Sigmoid colon (tissue), 6 donors: ENCODE measurements at regions not wholly inside any gene's neighbourhood (a gene's known extent, or its start where the extent isn't known, plus 50 kb on each side); places are given as distances from the start of the nearest gene placed in this dataset.

Experiments
- DNase-seq: peaks from one replicate; pipeline ENCODE4 v3.0.0-alpha.2; 2019
- H3K27ac ChIP-seq, 4 donors: fragments of 200-600 bp; sonication (generic); one replicate each; pipeline ENCODE4 v1.5.1; 2016 to 2019; ENCODE audit warnings: mild to moderate bottlenecking in 1 of 4
- H3K27me3 ChIP-seq, 3 donors: fragments of 200-600 bp; sonication (generic); one replicate each; pipeline ENCODE4 v1.5.1; 2019; ENCODE audit warnings: mild to moderate bottlenecking in 1 of 3
- H3K36me3 ChIP-seq, 4 donors: fragments of 200-600 bp; sonication (generic); one replicate each; pipeline ENCODE4 v1.5.1; 2016 to 2019
- H3K4me1 ChIP-seq, 4 donors: fragments of 200-600 bp; sonication (generic); one replicate each; pipeline ENCODE4 v1.5.1; 2017 to 2019
- H3K4me3 ChIP-seq, 4 donors: fragments of 200-600 bp; sonication (generic); one replicate each; pipeline ENCODE4 v1.5.1; 2017 to 2019; ENCODE audit warnings: mild to moderate bottlenecking in 2 of 4, moderate library complexity in 1 of 4
- H3K9me3 ChIP-seq, 4 donors: fragments of 200-600 bp in 3 of 4; sonication (generic) in 3 of 4; one replicate each; pipeline versions ENCODE4 v1.5.1 to v1.6.1; 2013 to 2019
- CTCF ChIP-seq, 4 experiments: fragments of 450-650 bp in 3 of 4; fragments of 200-600 bp in 1 of 4; IDR thresholded peaks; one replicate each; pipeline ENCODE4 v1.5.1; 2016 to 2019; ENCODE audit warnings: antibody characterized with exemption in 4 of 4, mild to moderate bottlenecking in 3 of 4, moderate library complexity in 2 of 4
- EP300 ChIP-seq, 4 donors: sonication (generic); formaldehyde crosslinking; IDR thresholded peaks; one replicate each; pipeline ENCODE4 v1.6.1; 2017; ENCODE audit warnings: antibody characterized with exemption in 4 of 4
- POLR2A ChIP-seq, 2 donors: fragments of 450-650 bp; IDR thresholded peaks; one replicate each; pipeline ENCODE4 v1.6.1; 2016; ENCODE audit warnings: antibody characterized with exemption in 2 of 2, mild to moderate bottlenecking in 2 of 2, moderate library complexity in 2 of 2
- POLR2AphosphoS5 ChIP-seq, 4 donors: sonication (generic); formaldehyde crosslinking; IDR thresholded peaks; one replicate each; pipeline ENCODE4 v1.6.1; 2017; ENCODE audit warnings: antibody characterized with exemption in 4 of 4
- WGBS, 2 donors: extraction: QIAGEN DNeasy Blood & Tissue Kit; methylation state at CpG; one replicate each; pipeline ENCODE4 v1.1.7; 2013; 5-methylcytosine and 5-hydroxymethylcytosine counted together
- intact Hi-C: fragments of 100-400 bp; cut with DNase I; formaldehyde crosslinking; loops from one replicate; pipeline ENCODE4 v1.15.1; 2023
- donor health status: healthy with polysubstance abuse.
- donor health status: healthy.

GRCh38 chr6:86128130-86128814 lies 485.6 kb upstream of the SYNCRIP start:
- WGBS, 2 donors: 45 to 65% methylated on average over 7 of the region's 7 CpGs
- Histone ChIP-seq H3K36me3 (no peaks in the 10 kb centered on the region), H3K4me3 (no peak overlapping the region), H3K4me1 (no peaks in the 10 kb centered on the region), H3K27ac (no peak overlapping the region), H3K9me3 (no peaks in the 10 kb centered on the region), H3K27me3 (no peaks in the 10 kb centered on the region)
- TF ChIP-seq POLR2AphosphoS5 (IDR thresholded peaks at IDR 0.05): no peak
- no peak for TF ChIP-seq EP300 (IDR thresholded peaks at IDR 0.05)
- no peak for TF ChIP-seq CTCF (IDR thresholded peaks at IDR 0.05)
- no peak for TF ChIP-seq POLR2A (IDR thresholded peaks at IDR 0.05)
- DNase-seq: no peak
- intact Hi-C loops: no loop called here

GRCh38 chr6:86122086-86122485 lies 479.4 kb upstream of the SYNCRIP start:
- H3K36me3 ChIP-seq: no peaks in the 10 kb centered on the region
- TF ChIP-seq CTCF (IDR thresholded peaks at IDR 0.05) (no peak), POLR2A (IDR thresholded peaks at IDR 0.05) (no peak), POLR2AphosphoS5 (IDR thresholded peaks at IDR 0.05) (no peak), EP300 (IDR thresholded peaks at IDR 0.05) (no peak)
- no peak overlapping the region for H3K4me3 ChIP-seq
- H3K4me1 ChIP-seq: no peaks in the 10 kb centered on the region
- H3K27me3 ChIP-seq: no peaks in the 10 kb centered on the region
- no peaks in the 10 kb centered on the region for H3K9me3 ChIP-seq
- DNase-seq: no peak
- H3K27ac ChIP-seq: no peak overlapping the region
- intact Hi-C loops: no loop called here

GRCh38 chr6:86118271-86118670 lies 475.6 kb upstream of the SYNCRIP start:
- Histone ChIP-seq H3K9me3 (no peaks in the 10 kb centered on the region), H3K27ac (no peak overlapping the region), H3K4me1 (no peaks in the 10 kb centered on the region), H3K27me3 (no peaks in the 10 kb centered on the region), H3K4me3 (no peak overlapping the region), H3K36me3 (no peaks in the 10 kb centered on the region)
- intact Hi-C loops: no loop called here
- DNase-seq: no peak
- no peak for TF ChIP-seq CTCF (IDR thresholded peaks at IDR 0.05)
- no peak for TF ChIP-seq EP300 (IDR thresholded peaks at IDR 0.05)
- no peak for TF ChIP-seq POLR2A (IDR thresholded peaks at IDR 0.05)
- no peak for TF ChIP-seq POLR2AphosphoS5 (IDR thresholded peaks at IDR 0.05)

- Histone ChIP-seq H3K27me3 (no peaks in the 10 kb centered on the region), H3K9me3 (peaks cover 0 to 3% (median under 1%) of the 10 kb centered on the region in 4 donors), H3K36me3 (no peaks in the 10 kb centered on the region), H3K4me3 (no peak overlapping the region), H3K27ac (no peak overlapping the region), H3K4me1 (no peaks in the 10 kb centered on the region)
- no peak for DNase-seq
- TF ChIP-seq POLR2AphosphoS5 (IDR thresholded peaks at IDR 0.05) (no peak), CTCF (IDR thresholded peaks at IDR 0.05) (no peak), POLR2A (IDR thresholded peaks at IDR 0.05) (no peak), EP300 (IDR thresholded peaks at IDR 0.05) (no peak)
- intact Hi-C loops: no loop called here
- WGBS, 2 donors: 78 to 85% methylated on average over 2 of the region's 2 CpGs
Observed at GRCh38 chr6:86107985-86108384, 465.3 kb upstream of the SYNCRIP start.

GRCh38 chr6:86087954-86088353 lies 445.3 kb upstream of the SYNCRIP start:
- Histone ChIP-seq H3K27ac (no peak overlapping the region), H3K27me3 (no peaks in the 10 kb centered on the region), H3K4me1 (no peaks in the 10 kb centered on the region), H3K4me3 (no peak overlapping the region), H3K9me3 (peaks cover 0 to under 1% (median 0%) of the 10 kb centered on the region in 4 donors), H3K36me3 (no peaks in the 10 kb centered on the region)
- 91 to 96% methylated on average over 2 of the region's 2 CpGs for WGBS, 2 donors
- DNase-seq: no peak
- no peak for TF ChIP-seq POLR2AphosphoS5 (IDR thresholded peaks at IDR 0.05)
- no peak for TF ChIP-seq CTCF (IDR thresholded peaks at IDR 0.05)
- no peak for TF ChIP-seq POLR2A (IDR thresholded peaks at IDR 0.05)
- no peak for TF ChIP-seq EP300 (IDR thresholded peaks at IDR 0.05)
- intact Hi-C loops: no loop called here
